OCI-M1 (cell line): ENCODE measurements at regions not wholly inside any gene's neighbourhood (a gene's known extent, or its start where the extent isn't known, plus 50 kb on each side); places are given as distances from the start of the nearest gene placed in this dataset.
"Not testable (repeated sequence)": the region's sequence is repeated elsewhere in the genome, so short reads cannot be mapped to it uniquely, and the experiment has no call there.

ENCODE experiments used
- DNase-seq: peaks from one replicate; lab custom pipeline; 2025; lab: John Stamatoyannopoulos, UW

DNA sequence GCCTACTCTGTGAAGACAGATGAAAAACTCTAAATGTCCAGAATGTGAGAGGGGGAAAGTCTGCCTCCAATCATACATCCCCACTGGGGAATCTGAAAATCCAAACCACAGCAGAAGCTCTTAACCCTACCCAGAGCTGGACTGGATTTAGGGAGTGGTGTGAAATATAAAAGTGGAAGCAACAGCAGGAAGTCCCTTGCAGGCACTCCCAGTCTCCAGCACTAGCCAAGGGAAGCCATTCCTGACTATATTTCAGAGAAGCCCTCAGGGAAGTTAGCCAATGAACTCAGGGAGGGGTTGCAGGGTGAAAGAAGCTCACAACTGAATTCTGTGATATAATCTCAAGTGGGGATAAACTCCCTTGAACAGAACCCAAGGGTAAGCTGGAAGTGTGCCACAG is 51.5 kb downstream of the CRPPA start:
- DNase-seq: no peak

DNA sequence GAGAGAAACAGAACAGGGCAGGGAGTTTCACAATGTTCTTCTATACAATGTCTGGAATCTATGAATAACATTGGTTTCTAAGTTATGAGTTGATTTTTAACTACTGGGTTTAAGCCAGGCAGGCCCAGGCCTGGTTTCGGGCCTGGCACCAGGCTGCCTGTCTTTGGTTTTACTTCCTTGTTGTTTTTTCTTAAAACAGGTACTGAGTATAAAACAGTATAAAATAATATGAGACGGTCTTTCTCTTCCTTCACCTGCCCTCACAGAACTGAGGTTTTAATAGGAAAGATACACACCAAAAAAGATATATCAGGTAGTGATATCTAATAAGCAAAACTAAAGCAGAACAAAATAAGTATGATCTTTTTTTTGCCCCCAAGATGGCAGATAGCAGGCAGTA is 52.0 kb downstream of the CRPPA start:
- DNase-seq: not testable (repeated sequence)

DNA sequence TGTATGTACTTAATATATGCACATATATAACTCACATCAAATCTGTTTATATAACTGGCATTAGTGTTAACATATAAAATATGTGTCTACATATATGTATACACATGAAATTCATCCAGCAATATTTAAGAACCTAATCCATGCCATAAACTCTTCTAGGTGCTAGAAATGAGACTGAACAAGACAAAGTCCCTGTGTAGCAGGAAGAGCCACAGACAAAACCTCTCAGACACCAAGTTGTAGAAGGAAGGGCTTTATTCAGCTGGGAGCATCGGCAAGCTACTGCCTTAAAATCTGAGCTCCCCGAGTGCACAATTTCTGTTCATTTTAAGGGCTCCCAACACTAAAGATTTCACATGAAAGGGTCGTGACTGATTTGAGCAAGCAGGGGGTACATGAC is 52.5 kb downstream of the CRPPA start:
- DNase-seq: no peak

DNA sequence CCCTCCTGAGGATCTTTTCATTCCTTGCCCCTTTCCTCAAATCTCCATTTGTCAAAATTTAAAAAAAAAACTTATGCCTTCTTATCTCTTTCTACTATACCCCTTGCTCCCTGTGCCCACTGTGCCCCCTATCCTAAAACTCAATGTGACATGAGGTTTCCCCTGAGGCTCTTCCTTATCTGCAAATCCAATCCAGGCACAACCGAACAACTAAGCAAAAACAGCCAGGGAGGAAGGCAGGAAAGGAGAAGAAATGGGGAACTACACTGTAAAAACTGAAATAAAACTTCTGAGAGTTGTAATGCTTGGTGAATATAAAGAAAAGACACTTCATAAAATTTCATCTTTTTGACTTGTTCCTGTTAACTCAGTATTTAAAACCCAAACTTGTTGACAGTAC is 54.2 kb downstream of the CRPPA start:
- DNase-seq: peak; percentile 55

DNA sequence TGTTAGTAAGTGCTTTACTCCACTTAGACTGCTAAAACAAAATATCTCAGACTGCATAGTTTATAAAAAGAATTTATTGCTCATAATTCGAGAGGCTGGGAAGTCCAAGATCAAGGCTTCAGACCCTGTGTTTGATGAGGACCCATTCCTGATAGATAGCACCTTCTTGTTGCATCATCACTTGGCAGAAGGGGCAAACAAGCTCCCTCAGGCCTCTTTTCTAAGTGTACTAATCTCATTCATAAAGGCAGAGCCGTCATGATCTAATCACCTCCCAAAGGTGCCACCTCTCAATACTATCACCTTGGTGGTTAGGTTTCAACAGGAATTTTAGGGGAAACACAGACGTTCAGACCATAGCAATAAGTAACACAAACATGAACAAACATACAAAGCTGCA is 55.4 kb downstream of the CRPPA start:
- DNase-seq: no peak

DNA sequence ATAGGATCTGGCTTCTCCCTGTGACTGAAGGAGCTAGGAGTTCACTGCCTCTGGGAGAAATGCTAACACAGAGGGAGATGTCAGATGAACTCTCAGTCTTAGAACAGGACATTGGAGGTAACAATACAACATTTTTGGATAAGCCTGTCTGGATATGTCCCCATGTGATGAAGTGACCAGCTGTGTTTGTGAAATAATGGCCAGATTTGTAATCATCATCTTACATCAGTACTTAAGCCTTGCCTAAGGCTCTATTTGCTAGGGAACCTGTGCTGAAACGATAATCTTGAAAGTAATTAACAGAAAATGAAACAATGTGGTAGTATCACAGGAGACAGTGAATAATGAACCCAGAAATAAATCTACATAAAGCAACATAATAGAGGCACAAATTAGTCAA is 56.2 kb downstream of the CRPPA start:
- peak; percentile 31 for DNase-seq

DNA sequence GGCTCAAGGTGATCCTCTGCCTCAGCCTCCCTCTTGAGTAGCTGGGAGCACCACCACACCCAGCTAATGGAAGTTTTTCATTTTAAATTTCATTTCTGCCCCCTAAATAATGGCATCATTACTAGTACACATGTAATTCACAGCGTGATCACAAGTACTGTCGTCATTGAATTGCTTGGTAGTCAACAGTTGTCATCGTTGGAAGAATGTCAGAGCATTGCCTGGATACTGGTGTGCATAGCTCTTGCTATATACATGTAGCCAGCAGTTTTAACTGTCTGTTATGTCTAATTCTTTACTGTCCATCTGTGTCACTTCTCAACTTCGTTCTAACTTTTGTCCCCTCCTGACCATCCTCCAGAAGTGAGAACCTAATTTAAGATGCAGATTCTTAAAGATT is 62.1 kb downstream of the CRPPA start:
- no peak for DNase-seq

DNA sequence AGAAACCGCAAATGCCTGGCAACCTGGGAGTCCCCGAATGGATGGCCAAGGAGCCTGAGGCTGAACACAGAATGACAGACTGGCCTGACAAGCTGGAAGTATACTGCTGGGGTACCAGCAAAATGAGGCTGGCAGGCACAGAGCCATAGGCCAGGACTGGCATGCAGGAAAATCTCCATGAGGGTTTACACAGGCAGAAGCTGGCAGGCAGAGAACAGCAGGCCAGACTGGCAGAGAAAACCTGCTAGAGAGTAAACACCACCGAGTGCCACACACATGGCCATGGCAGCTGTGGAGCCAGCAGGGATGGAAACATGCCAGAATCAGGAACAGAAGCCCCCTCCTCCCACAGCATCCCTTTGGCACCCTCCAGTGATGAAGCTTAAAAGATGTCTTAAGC is 63.4 kb downstream of the CRPPA start:
- no peak for DNase-seq

DNA sequence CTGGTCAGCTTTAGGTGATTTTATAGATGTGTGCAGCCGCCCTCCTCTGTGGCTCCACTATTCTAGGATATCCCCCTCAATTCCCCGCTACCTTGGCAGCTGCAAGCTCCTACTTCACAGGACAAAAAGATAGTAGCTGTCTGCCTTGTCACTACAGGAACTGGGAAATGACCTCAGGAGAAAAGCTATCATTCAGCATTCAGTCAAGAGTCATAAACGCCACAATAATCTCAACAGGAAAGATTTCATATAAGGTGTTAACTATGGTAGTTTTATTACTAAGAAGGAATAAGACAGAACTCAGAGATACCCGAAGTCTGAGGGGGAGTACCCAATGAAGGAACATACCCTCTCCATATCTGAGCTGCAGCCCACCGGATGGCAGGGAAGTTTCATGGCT is 63.9 kb downstream of the CRPPA start:
- no peak for DNase-seq

DNA sequence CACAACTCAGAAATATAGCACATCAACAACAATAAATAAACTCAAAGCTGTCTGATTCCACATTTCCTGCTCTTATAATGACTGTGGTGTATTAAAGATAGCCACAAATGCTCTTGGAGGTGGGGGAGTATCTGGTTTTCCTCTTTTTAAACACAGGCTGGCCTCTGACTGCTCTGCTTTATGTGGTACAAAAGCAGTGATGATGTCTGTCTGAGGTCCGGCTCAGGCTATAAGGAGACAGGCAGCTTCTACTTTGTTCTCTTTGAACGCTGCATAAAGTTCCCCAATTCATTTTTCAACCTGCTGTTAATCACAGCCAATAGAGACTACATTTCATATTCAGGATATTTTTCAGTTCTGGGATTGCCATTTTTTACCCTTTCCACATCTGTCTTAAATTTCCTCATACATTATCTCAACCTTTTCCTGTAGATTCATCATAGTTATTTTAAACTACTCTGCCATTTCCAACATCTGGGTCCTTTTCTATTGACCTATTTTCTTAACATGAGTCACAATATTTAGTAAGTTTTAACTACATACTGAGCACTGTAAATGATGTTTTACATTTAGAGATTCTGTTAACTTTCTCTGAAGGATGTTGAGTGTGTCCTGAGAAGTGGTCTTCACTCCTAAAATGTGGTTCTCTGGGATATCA is 64.9 kb downstream of the CRPPA start:
- peak; percentile 60 for DNase-seq

DNA sequence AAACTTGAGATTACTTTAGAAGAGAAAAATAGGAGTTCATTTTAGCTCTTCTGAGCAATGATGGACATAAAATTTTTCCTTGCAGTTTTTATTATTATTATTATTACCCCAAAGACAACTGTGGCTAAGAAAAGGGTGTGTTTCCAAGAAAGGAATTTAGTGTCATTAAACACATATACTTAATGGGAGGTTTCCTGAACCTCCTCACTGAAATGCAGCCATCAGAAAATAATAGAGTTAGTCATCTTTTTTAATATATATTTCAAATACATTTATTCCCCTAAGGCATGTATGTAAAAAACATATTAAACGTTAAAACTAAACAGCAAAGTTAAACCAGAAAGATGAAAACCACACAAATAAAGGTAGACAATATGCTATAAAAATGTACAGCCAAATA is 66.8 kb downstream of the CRPPA start:
- no peak for DNase-seq

DNA sequence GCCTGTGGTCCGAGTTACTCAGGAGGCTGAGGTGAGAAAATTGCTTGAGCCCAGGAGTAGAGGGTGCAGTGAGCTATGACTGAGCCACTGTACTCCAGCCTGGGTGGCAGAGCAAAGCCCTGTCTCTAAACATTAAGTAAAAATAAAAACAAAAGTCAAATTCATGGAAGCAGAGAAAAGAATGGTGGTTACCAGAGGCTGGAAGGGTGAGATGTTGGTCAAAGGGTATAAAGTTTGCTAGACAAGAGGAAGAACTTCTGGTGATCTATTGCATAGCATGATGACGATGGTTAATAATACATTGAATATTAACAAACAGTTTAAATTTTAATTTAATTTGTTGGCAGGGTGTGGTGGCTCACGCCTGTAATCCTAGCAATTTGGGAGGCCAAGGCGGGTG is 68.1 kb downstream of the CRPPA start:
- DNase-seq: no peak

DNA sequence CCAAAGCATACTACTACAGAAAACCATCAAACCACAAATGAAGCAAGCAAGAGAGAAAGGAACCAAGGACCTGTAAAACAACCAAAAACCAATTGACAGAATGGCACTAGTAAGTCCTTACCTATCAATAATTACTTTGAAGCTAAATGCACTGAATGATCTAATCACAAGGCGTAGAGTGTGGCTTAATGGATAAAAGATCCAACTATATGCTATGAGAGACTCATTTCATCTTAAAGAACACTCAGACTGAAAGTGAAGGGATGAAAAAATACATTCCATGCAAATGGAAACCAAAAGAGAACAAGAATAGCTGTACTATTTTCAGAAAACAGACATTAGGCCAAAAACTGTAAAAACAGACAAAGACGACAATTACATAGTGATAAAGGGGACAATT is 70.7 kb downstream of the CRPPA start:
- DNase-seq: no peak

DNA sequence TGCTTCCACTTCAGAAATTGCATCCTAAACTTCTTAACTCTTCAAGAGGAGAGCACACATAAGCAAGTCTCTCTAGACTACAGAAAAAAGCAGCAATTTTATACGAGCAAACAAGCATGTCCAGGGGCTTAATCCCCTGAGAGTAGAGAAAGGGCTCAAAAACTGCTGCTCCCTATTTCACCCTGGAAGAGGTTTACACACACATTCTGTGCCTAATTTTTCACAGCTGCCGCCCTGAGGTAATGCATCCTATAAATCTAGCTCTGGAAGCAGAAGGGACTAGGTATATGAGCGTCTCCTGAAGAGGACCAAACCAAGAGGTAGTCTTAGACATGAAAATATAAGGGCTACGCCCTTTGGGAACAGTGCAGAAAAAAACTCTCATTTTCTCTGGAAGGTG is 73.1 kb downstream of the CRPPA start:
- no peak for DNase-seq

DNA sequence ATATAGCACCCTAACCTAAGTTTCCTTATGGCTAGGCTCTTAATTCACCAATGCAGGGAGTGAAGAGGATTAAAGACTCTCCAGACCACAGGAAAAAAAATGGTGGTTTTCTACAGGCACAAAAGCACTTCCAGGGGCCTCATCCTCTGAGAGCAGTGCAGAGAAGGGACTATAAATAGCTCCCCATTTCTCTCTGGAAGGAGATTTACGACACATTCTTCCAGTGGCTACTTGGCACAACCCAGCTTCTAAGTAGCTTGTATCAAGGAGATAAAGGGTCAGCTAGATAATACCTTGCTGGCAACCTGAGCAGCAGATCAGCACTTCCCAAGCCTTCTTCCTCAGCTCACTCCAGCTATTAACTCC is 73.5 kb downstream of the CRPPA start:
- peak; percentile 52 for DNase-seq

DNA sequence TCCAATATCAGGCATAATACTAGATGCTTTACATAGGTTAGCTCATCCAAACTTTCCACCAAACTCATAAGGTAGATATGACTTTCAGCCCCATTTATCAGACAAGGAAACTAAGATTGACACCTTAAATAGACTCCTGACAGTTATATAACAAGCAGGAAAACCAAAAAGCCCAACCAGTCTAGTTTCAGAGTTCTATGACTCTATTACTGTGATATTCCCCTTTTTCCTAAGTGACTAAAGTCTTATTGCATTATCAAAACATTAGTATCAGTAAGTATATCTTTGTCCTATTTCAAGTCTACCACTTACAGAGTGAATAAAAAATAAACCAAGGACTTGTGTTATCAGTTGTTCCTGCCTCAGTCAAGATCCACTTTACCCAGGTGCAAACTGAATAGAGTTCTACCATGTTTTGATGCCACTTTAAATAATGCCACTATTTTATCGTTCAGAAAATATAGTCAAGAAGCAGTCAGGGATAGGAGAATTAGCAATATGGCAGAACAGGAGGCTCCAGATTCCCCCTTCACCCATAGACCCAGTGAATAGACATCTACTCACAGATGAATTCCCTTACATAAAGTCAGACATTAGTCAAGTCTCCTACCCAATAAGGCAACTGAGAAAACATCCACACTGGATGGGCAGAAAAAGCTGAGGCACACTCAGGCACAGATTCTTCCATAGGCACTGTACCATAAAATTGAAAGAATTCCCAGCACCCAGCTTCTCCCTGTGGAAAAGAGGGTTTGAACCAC is 74.1 kb downstream of the CRPPA start:
- no peak for DNase-seq

DNA sequence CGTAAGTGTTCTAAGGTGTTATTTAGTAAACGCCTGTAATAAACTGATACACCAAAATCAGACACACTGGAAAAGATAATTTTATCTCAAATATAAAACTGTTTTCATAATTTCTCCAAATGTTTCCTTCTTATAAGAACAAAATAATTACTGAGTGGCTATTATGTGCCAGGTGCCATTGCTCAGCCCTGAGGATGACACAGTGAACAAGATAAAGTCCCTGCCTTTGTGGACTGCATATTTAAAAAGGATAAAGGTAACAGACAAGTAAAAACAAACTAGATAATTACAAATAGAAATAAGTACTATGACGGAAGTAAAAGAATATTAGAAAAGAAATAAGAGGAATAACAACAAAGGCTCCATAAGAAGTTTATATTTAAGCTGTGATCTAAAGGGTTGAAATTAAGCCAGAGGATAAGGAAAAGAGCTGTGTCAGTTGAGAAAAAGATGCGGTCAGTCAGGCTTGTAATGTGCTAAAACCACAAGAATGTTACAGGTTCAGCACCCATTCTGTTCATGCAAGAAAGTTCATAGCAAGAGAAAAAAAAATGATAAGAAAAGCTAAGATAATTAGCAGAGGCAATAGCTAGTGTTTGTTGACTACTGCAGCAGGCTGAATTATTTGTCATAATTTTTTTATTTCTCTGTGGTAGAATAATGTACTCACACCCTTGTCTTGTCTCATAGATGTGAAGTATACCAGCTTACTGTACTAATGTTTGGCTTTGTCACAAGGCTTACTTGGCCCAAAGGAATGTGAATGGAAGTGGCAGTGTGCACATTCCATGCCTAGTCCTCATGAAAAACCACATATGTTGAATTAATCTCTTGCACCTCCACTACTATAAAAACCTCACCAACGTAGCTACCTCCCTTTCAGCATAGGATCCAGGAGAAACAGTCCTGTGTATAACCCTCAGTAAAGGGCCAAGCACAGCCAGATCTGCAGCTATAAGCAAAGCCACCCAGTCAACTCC is 75.1 kb downstream of the CRPPA start:
- DNase-seq: peak; percentile 80

DNA sequence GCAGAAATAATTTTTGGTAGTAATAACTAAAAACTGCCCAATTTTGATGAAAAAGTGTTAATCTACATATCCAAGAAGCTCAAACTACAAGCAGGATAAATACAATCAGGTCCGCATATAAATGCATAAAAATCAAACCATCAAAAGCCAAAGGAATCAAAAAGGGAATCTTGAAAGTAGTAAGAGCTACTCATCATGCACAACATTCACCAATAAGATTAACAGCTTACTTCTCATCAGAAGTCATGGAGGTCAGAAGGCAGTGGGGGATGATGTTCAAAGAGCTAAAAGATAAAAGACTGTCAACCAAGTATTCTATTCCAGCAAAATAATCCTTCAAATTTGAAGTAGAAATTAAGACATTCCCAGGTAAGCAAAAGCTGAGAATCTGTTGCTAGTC is 76.4 kb downstream of the CRPPA start:
- peak; percentile 43 for DNase-seq

DNA sequence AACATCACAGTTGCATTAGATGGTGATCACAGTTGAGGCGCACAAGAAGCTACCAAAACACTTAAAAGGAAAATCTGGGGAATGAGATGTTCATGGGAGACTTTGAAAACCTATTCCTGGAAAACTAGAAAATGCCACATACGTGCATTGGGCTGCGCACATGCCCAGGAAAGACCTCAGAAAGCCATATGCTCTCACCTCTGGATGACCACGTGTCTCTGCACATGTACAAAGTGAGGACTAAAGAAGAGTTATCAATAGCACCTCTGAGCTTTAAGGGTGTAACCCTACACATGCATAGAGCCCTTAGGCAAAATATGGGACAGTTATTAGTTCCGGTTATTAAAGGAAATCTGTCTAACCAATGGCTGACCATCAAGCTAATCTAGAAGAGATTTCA is 77.7 kb downstream of the CRPPA start:
- DNase-seq: no peak

DNA sequence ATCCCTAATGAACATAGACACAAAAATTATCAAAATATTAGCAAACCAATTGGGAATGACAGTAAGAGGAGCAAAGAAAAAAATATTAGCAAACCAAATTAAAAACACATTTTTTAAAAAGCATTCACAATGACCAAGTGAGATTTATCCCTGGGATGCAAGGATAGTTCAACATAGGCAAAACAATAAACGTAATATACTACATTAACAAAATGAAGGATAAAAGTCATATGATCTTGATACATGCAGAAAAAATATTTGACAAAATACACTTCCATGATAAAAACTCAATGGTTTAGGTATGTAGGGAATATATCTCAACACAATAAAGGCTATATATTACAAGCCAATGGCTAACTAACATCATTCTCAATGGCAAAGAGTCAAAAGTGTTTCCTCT is 83.3 kb downstream of the CRPPA start:
- no peak for DNase-seq

DNA sequence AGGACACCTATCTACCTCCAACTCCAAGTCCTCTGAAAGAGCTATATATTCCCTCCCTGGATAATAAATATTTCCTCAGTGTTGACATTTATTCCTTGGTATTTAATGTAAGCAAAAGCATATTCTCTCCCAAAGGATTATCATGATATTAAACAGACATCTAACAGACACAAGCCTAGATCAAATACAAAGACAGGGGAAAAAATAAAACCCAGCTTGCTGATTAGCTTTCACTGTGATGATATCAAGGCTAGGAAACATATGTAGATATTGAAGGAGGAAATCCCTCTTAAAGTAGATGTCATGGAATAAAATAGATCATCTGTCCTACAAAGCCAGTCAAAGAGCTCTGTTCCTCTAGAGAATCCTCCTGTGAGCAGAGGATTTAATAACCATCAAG is 95.2 kb downstream of the CRPPA start:
- DNase-seq: no peak

DNA sequence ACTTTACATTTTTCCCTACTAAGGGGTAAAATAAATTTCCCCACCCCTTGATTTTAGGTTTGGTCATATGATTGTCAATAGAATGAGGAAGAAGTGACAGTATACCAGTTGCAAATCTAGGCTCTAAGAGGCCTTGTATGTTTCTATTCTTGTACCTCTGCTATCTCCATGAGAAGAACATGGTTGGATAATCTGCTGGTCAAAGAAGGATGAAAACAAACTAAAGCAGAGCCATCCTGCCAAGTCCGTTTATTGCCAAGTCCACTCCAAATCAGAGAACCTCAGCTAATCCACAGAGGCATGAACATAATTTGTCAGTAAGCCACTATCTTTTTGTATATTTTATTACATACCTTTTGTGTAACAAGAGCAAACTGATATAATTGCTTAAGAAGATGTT is 98.0 kb downstream of the CRPPA start:
- DNase-seq: no peak

DNA sequence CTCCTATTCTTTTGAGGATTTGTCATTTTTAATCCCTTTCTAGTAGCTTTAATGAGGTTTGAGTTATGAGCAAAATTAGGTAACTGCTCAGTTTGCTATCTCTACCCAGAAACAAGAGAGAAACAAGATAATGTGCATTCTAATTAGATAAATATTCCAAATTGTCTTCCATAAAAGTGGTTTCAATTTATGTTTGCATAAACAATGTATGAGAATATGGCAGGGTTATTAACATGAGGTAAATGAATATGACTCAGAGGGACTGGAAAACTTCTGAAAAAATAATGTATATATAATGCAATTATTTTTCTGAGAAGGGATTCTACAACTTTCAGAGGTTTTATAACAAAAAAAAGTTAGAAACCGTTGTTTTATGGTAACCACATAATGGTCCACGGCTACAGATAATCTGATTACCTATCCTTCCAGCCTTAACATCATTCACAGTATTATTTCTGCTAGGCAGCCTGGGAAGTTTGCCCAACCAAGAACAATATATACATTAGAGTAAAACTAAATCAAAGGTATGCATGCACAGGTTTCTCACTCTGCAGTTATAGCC is 101.2 kb downstream of the CRPPA start:
- no peak for DNase-seq
